ENCODE measurements at regions not wholly inside any gene's neighbourhood (a gene's known extent, or its start where the extent isn't known, plus 50 kb on each side); places are given as distances from the start of the nearest gene placed in this dataset.
A peak's percentile ranks its signal among the peaks of the same experiment; 100 is the strongest.

GRCh38 chr9:107213080-107213479, 70.0 kb upstream of the RAD23B start:
- no peak for DNase-seq

GRCh38 chr9:107213561-107214028, 69.5 kb upstream of the RAD23B start:
- DNase-seq: peak; percentile 61

- DNase-seq: peak; percentile 4
Measured at GRCh38 chr9:107214381-107214780, 68.7 kb upstream of the RAD23B start.

GRCh38 chr9:107214915-107215314, 68.2 kb upstream of the RAD23B start:
- no peak for DNase-seq

- no peak for DNase-seq
Measured at GRCh38 chr9:107215381-107215780, 67.7 kb upstream of the RAD23B start.

- no peak for DNase-seq
Measured at GRCh38 chr9:107216329-107216728, 66.8 kb upstream of the RAD23B start.

- DNase-seq: no peak
Measured at GRCh38 chr9:107218829-107219485, 64.1 kb upstream of the RAD23B start.

- no peak for DNase-seq
Measured at GRCh38 chr9:107219486-107220077, 63.5 kb upstream of the RAD23B start.

GRCh38 chr9:107221321-107221720, 61.8 kb upstream of the RAD23B start:
- DNase-seq: no peak

- no peak for DNase-seq
Measured at GRCh38 chr9:107222020-107222522, 61.0 kb upstream of the RAD23B start.

- no peak for DNase-seq
Measured at GRCh38 chr9:107223381-107223780, 59.7 kb upstream of the RAD23B start.

- no peak for DNase-seq
Measured at GRCh38 chr9:107224252-107224651, 58.8 kb upstream of the RAD23B start.

- DNase-seq: no peak
Measured at GRCh38 chr9:107226421-107226820, 56.7 kb upstream of the RAD23B start.

GRCh38 chr9:107227774-107228173, 55.3 kb upstream of the RAD23B start:
- DNase-seq: no peak

- DNase-seq: no peak
Measured at GRCh38 chr9:107228496-107229039, 54.5 kb upstream of the RAD23B start.

GRCh38 chr9:107229241-107229741, 53.8 kb upstream of the RAD23B start:
- no peak for DNase-seq
